GM12865 (cell line): ENCODE measurements at regions not wholly inside any gene's neighbourhood (a gene's known extent, or its start where the extent isn't known, plus 50 kb on each side); places are given as distances from the start of the nearest gene placed in this dataset.

Experiments used
- DNase-seq: peaks from one replicate; pipeline ENCODE4 v3.0.0; 2010; ENCODE audit warnings: low read depth
- H3K4me3 ChIP-seq: 2 replicates; pipeline ENCODE4 v1.5.1; 2011; ENCODE audit warnings: mild to moderate bottlenecking, low read depth, low read length, control low read depth
- TF ChIP-seq, protein P1 (sequence below): IDR thresholded peaks from 2 replicates; pipeline ENCODE4 v1.5.1; 2011; ENCODE audit warnings: low read length, control low read depth, low read depth, inconsistent platforms; ENCODE audit not compliant: insufficient read depth; ENCODE audit errors: missing control alignments

DNA sequence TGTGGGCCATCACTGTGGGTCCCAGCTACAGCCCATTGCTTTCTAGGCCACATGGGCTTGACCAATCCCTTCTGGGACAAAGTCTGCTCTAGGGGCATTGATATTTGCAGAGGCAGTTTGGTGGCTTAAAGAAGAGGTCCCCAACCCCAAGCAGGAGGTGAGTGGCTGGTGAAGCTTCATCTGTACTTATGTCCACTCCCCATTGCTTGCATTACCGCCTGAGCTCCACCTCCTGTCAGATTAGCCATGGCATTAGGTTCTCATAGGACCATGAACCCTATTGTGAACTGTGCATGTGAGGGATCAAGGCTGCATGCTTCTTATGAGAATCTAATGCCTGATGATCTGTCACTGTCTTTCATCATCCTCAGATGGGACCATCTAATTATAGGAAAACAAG lies 54.4 kb upstream of the CADM1 start:
- DNase-seq: no peak
- TF ChIP-seq, protein P1, sequence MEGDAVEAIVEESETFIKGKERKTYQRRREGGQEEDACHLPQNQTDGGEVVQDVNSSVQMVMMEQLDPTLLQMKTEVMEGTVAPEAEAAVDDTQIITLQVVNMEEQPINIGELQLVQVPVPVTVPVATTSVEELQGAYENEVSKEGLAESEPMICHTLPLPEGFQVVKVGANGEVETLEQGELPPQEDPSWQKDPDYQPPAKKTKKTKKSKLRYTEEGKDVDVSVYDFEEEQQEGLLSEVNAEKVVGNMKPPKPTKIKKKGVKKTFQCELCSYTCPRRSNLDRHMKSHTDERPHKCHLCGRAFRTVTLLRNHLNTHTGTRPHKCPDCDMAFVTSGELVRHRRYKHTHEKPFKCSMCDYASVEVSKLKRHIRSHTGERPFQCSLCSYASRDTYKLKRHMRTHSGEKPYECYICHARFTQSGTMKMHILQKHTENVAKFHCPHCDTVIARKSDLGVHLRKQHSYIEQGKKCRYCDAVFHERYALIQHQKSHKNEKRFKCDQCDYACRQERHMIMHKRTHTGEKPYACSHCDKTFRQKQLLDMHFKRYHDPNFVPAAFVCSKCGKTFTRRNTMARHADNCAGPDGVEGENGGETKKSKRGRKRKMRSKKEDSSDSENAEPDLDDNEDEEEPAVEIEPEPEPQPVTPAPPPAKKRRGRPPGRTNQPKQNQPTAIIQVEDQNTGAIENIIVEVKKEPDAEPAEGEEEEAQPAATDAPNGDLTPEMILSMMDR: no peak
- no peak overlapping the region for H3K4me3 ChIP-seq

DNA sequence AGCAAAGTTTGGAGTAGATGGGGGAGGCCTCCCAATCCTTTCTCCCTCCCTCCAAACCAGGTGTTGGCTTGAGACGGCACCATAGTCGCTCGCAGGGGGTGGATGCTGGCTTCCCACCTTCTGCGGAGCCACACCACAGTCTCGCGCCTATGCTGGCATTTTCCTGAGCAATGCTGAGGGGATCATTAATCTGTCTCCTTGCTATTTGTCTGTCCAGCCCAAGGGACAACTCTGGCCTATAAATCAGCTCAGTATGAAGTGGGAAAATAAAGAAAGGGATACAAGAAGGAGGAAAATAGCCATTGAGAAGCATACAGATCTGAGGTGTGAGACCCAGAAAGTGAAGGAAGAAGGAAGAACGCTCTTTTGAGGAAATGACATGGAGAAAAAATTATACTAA lies 53.5 kb upstream of the CADM1 start:
- DNase-seq: no peak
- H3K4me3 ChIP-seq: no peak overlapping the region
- TF ChIP-seq, protein P1: no peak

DNA sequence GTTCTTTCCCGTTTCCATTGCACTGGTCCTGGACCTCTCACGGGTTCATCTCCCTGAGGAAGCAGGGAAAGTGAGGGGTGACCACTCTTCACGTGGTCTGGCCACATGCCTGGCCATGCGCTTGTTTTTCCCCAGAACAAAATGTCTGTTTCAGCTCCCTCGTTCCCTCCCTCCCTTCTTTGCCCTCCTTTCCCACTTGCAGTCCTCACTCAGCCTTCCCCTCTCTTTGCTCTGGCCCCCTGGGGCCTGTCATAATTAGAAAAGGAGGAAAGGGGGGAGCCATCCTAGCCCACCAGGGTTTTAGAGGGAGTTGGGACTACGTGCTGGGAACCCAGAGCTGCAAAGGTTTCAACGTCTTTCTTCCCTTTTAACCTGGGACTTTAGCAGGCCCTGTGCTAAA lies 52.8 kb upstream of the CADM1 start:
- DNase-seq: no peak

DNA sequence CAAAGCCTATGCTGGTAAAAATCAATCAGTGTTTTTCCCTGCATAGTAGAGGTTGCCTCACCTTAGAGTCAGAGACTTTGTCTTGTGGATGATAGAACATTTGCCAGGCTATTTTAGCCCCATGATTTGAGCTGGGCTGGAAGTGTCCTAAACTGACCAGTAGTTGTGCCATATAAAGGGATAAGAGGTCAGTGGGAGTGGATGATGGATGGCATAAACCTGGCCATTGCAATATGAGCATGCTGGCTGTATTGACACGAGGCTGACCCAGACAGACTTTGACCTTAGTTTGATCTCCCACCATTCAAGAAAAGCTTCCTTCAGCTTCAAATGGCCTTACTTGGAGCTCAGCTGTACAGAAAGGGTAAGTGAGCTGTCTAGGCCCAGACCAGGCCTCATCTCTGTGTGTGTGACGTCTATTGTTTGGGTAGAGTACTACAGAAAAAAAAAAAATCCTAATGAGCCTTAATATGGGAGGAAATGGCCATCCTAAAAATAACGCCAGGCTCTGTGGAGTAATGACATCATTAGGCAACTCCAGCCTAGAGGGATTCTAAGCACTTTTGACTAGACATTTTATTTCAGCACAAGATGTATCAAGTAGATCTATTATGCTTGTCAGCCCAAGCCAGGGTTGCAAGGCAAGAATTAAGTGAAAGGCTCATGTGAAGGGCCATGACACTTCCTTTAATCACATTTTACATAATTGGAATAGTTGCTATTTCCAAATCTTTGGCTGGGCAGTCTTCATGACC lies 51.3 kb upstream of the CADM1 start:
- no peak overlapping the region for H3K4me3 ChIP-seq
- DNase-seq: no peak
- TF ChIP-seq, protein P1: no peak

More for the DNA sequence above, 52.8 kb upstream of the CADM1 start:
- H3K4me3 ChIP-seq: no peak overlapping the region
- TF ChIP-seq, protein P1: no peak
